DMS53 (cell line): ENCODE measurements at regions not wholly inside any gene's neighbourhood (a gene's known extent, or its start where the extent isn't known, plus 50 kb on each side); places are given as distances from the start of the nearest gene placed in this dataset.

ENCODE experiments used
- DNase-seq: peaks from one replicate; lab custom pipeline; 2025; lab: John Stamatoyannopoulos, UW

- DNase-seq = peak; percentile 68
Observed at GRCh38 chr1:96362623-96363022, 359.0 kb upstream of the PTBP2 start.

- no peak for DNase-seq
Observed at GRCh38 chr1:96363826-96364225, 357.8 kb upstream of the PTBP2 start.

GRCh38 chr1:96364576-96364975, 357.0 kb upstream of the PTBP2 start:
- no peak for DNase-seq

GRCh38 chr1:96365076-96365475, 356.5 kb upstream of the PTBP2 start:
- no peak for DNase-seq

- DNase-seq = no peak
Observed at GRCh38 chr1:96365596-96366390, 355.8 kb upstream of the PTBP2 start.

GRCh38 chr1:96366516-96366915, 355.1 kb upstream of the PTBP2 start:
- no peak for DNase-seq

GRCh38 chr1:96367791-96368190, 353.8 kb upstream of the PTBP2 start:
- DNase-seq = no peak

- no peak for DNase-seq
Observed at GRCh38 chr1:96370757-96371156, 350.8 kb upstream of the PTBP2 start.

- no peak for DNase-seq
Observed at GRCh38 chr1:96372881-96373280, 348.7 kb upstream of the PTBP2 start.

- no peak for DNase-seq
Observed at GRCh38 chr1:96374076-96374762, 347.4 kb upstream of the PTBP2 start.

GRCh38 chr1:96376846-96377245, 344.7 kb upstream of the PTBP2 start:
- no peak for DNase-seq

GRCh38 chr1:96384611-96385010, 337.0 kb upstream of the PTBP2 start:
- DNase-seq = no peak

GRCh38 chr1:96387785-96388184, 333.8 kb upstream of the PTBP2 start:
- no peak for DNase-seq

GRCh38 chr1:96388421-96389310, 332.9 kb upstream of the PTBP2 start:
- DNase-seq = no peak

GRCh38 chr1:96400089-96400488, 321.5 kb upstream of the PTBP2 start:
- DNase-seq = no peak

- no peak for DNase-seq
Observed at GRCh38 chr1:96409087-96409486, 312.5 kb upstream of the PTBP2 start.

GRCh38 chr1:96409689-96410088, 311.9 kb upstream of the PTBP2 start:
- DNase-seq = no peak

GRCh38 chr1:96411006-96411405, 310.6 kb upstream of the PTBP2 start:
- DNase-seq = no peak

GRCh38 chr1:96414598-96414997, 307.0 kb upstream of the PTBP2 start:
- no peak for DNase-seq

GRCh38 chr1:96416111-96416595, 305.4 kb upstream of the PTBP2 start:
- no peak for DNase-seq

GRCh38 chr1:96416701-96417444, 304.7 kb upstream of the PTBP2 start:
- no peak for DNase-seq

GRCh38 chr1:96418969-96419368, 302.6 kb upstream of the PTBP2 start:
- DNase-seq = no peak
